EH (cell line): ENCODE measurements at regions not wholly inside any gene's neighbourhood (a gene's known extent, or its start where the extent isn't known, plus 50 kb on each side); places are given as distances from the start of the nearest gene placed in this dataset.

Experiments
- DNase-seq: peaks from one replicate; pipeline ENCODE4 v3.0.0-alpha.2; 2015; ENCODE audit warnings: low read depth

GRCh38 chrX:64097891-64098290 is 107.6 kb downstream of the AMER1 start:
- no peak for DNase-seq

- peak; percentile 29 for DNase-seq
Measured at GRCh38 chrX:64093761-64094160, 111.7 kb downstream of the AMER1 start.
